Activated T-helper 1 cell treated with anti-CD3 and anti-CD28 coated beads, Interleukin-12 subunit alpha, Interleukin-12 subunit beta, Interleukin-2, Interleukin-4 antibody, amounts not matched to agents 30 ng/mL and 10 ng/mL and 1 ng/mL, durations not matched to agents 14 hours and 24 hours and 36 hours (primary cell): ENCODE measurements at regions not wholly inside any gene's neighbourhood (a gene's known extent, or its start where the extent isn't known, plus 50 kb on each side); places are given as distances from the start of the nearest gene placed in this dataset.

Experiments used
- DNase-seq: peaks from one replicate; pipeline ENCODE4 v3.0.0; 2021; ENCODE audit warnings: low spot score
- H3K27ac Mint-ChIP-seq: one replicate; pipeline ENCODE4 v1.8.0; 2021; ENCODE audit warnings: mild to moderate bottlenecking, mixed read lengths
- H3K27me3 Mint-ChIP-seq: one replicate; pipeline ENCODE4 v1.8.0; 2022; ENCODE audit warnings: mild to moderate bottlenecking, moderate library complexity, mixed read lengths; ENCODE audit not compliant: insufficient read depth
- H3K36me3 Mint-ChIP-seq: one replicate; pipeline ENCODE4 v1.8.0; 2021; ENCODE audit warnings: low read depth, mixed read lengths
- H3K4me1 Mint-ChIP-seq: one replicate; pipeline ENCODE4 v1.8.0; 2021; ENCODE audit warnings: low read depth, mixed read lengths
- H3K4me3 Mint-ChIP-seq: one replicate; pipeline ENCODE4 v1.8.0; 2021; ENCODE audit warnings: mild to moderate bottlenecking, moderate library complexity, mixed read lengths
- H3K9me3 Mint-ChIP-seq: one replicate; pipeline ENCODE4 v1.8.0; 2021; ENCODE audit warnings: mixed read lengths
- intact Hi-C: fragments of 100-400 bp; cut with micrococcal nuclease; formaldehyde crosslinking; loops from one replicate; pipeline ENCODE4 v1.15.1; 2024

- no peaks in the 10 kb centered on the region for H3K36me3 Mint-ChIP-seq
- no peak overlapping the region for H3K27ac Mint-ChIP-seq
- H3K27me3 Mint-ChIP-seq, result no peaks in the 10 kb centered on the region
- no peaks in the 10 kb centered on the region for H3K4me1 Mint-ChIP-seq
- no peak for DNase-seq
- intact Hi-C loops, result no loop called here
- H3K9me3 Mint-ChIP-seq, result no peaks in the 10 kb centered on the region
- no peak overlapping the region for H3K4me3 Mint-ChIP-seq
These were observed 417.1 kb downstream of the TCERG1L start for GRCh38 chr10:130894471-130894870.

GRCh38 chr10:130895161-130895560, 416.4 kb downstream of the TCERG1L start:
- Mint-ChIP-seq H3K27me3 (no peaks in the 10 kb centered on the region), H3K4me3 (no peak overlapping the region)

GRCh38 chr10:130897815-130898214, 413.7 kb downstream of the TCERG1L start:
- H3K4me3 Mint-ChIP-seq, result no peak overlapping the region

More at GRCh38 chr10:130895161-130895560, 416.4 kb downstream of the TCERG1L start:
- H3K9me3 Mint-ChIP-seq, result no peaks in the 10 kb centered on the region
- DNase-seq, result no peak
- H3K27ac Mint-ChIP-seq, result no peak overlapping the region
- H3K36me3 Mint-ChIP-seq, result no peaks in the 10 kb centered on the region
- H3K4me1 Mint-ChIP-seq, result no peaks in the 10 kb centered on the region
- intact Hi-C loops, result no loop called here

GRCh38 chr10:130898381-130898780, 413.1 kb downstream of the TCERG1L start:
- no peak overlapping the region for H3K4me3 Mint-ChIP-seq

More at GRCh38 chr10:130897815-130898214, 413.7 kb downstream of the TCERG1L start:
- Mint-ChIP-seq H3K4me1 (no peaks in the 10 kb centered on the region), H3K36me3 (no peaks in the 10 kb centered on the region), H3K9me3 (no peaks in the 10 kb centered on the region), H3K27me3 (no peaks in the 10 kb centered on the region), H3K27ac (no peak overlapping the region)
- intact Hi-C loops, result no loop called here
- DNase-seq, result no peak

GRCh38 chr10:130899856-130900255, 411.7 kb downstream of the TCERG1L start:
- Mint-ChIP-seq H3K4me1 (no peaks in the 10 kb centered on the region), H3K27ac (no peak overlapping the region), H3K27me3 (no peaks in the 10 kb centered on the region), H3K9me3 (no peaks in the 10 kb centered on the region), H3K4me3 (no peak overlapping the region), H3K36me3 (no peaks in the 10 kb centered on the region)
- intact Hi-C loops, result no loop called here
- DNase-seq, result no peak

More at GRCh38 chr10:130898381-130898780, 413.1 kb downstream of the TCERG1L start:
- Mint-ChIP-seq H3K27ac (no peak overlapping the region), H3K4me1 (no peaks in the 10 kb centered on the region), H3K9me3 (no peaks in the 10 kb centered on the region), H3K36me3 (no peaks in the 10 kb centered on the region), H3K27me3 (no peaks in the 10 kb centered on the region)
- DNase-seq, result no peak
- intact Hi-C loops, result no loop called here

- no peaks in the 10 kb centered on the region for H3K27me3 Mint-ChIP-seq
- H3K9me3 Mint-ChIP-seq, result no peaks in the 10 kb centered on the region
- no peaks in the 10 kb centered on the region for H3K36me3 Mint-ChIP-seq
- H3K27ac Mint-ChIP-seq, result no peak overlapping the region
- no peak for DNase-seq
- H3K4me1 Mint-ChIP-seq, result no peaks in the 10 kb centered on the region
- intact Hi-C loops, result no loop called here
- no peak overlapping the region for H3K4me3 Mint-ChIP-seq
These were observed 410.9 kb downstream of the TCERG1L start for GRCh38 chr10:130900441-130901160.

- Mint-ChIP-seq H3K4me3 (no peak overlapping the region), H3K36me3 (no peaks in the 10 kb centered on the region), H3K27ac (no peak overlapping the region), H3K27me3 (no peaks in the 10 kb centered on the region), H3K9me3 (no peaks in the 10 kb centered on the region), H3K4me1 (no peaks in the 10 kb centered on the region)
- intact Hi-C loops, result no loop called here
- DNase-seq, result no peak
These were observed 410.0 kb downstream of the TCERG1L start for GRCh38 chr10:130901311-130902165.

- Mint-ChIP-seq H3K27ac (no peak overlapping the region), H3K36me3 (no peaks in the 10 kb centered on the region), H3K4me3 (no peak overlapping the region), H3K4me1 (no peaks in the 10 kb centered on the region), H3K27me3 (no peaks in the 10 kb centered on the region), H3K9me3 (no peaks in the 10 kb centered on the region)
- DNase-seq, result no peak
- intact Hi-C loops, result no loop called here
These were observed 409.1 kb downstream of the TCERG1L start for GRCh38 chr10:130902471-130902870.

- DNase-seq, result no peak
- no peaks in the 10 kb centered on the region for H3K36me3 Mint-ChIP-seq
- no peaks in the 10 kb centered on the region for H3K9me3 Mint-ChIP-seq
- intact Hi-C loops, result no loop called here
- H3K4me1 Mint-ChIP-seq, result no peaks in the 10 kb centered on the region
- no peaks in the 10 kb centered on the region for H3K27me3 Mint-ChIP-seq
- H3K27ac Mint-ChIP-seq, result no peak overlapping the region
- no peak overlapping the region for H3K4me3 Mint-ChIP-seq
These were observed 408.6 kb downstream of the TCERG1L start for GRCh38 chr10:130902929-130903328.

GRCh38 chr10:130904676-130905075, 406.8 kb downstream of the TCERG1L start:
- no peaks in the 10 kb centered on the region for H3K36me3 Mint-ChIP-seq
- H3K27ac Mint-ChIP-seq, result no peak overlapping the region
- intact Hi-C loops, result no loop called here
- H3K27me3 Mint-ChIP-seq, result no peaks in the 10 kb centered on the region
- H3K4me3 Mint-ChIP-seq, result no peak overlapping the region
- H3K9me3 Mint-ChIP-seq, result no peaks in the 10 kb centered on the region
- no peaks in the 10 kb centered on the region for H3K4me1 Mint-ChIP-seq
- no peak for DNase-seq

- Mint-ChIP-seq H3K36me3 (no peaks in the 10 kb centered on the region), H3K4me1 (no peaks in the 10 kb centered on the region), H3K9me3 (no peaks in the 10 kb centered on the region), H3K27ac (no peak overlapping the region), H3K27me3 (no peaks in the 10 kb centered on the region), H3K4me3 (no peak overlapping the region)
- DNase-seq, result no peak
- intact Hi-C loops, result no loop called here
These were observed 406.1 kb downstream of the TCERG1L start for GRCh38 chr10:130905386-130905785.

GRCh38 chr10:130905921-130906320, 405.6 kb downstream of the TCERG1L start:
- Mint-ChIP-seq H3K36me3 (no peaks in the 10 kb centered on the region), H3K4me1 (no peaks in the 10 kb centered on the region), H3K27me3 (no peaks in the 10 kb centered on the region), H3K4me3 (no peak overlapping the region), H3K27ac (no peak overlapping the region), H3K9me3 (no peaks in the 10 kb centered on the region)
- intact Hi-C loops, result no loop called here
- no peak for DNase-seq

- intact Hi-C loops, result no loop called here
- H3K4me1 Mint-ChIP-seq, result no peaks in the 10 kb centered on the region
- H3K4me3 Mint-ChIP-seq, result no peak overlapping the region
- no peaks in the 10 kb centered on the region for H3K27me3 Mint-ChIP-seq
- H3K9me3 Mint-ChIP-seq, result peaks cover 5% of the 10 kb centered on the region
- no peak for DNase-seq
- no peak overlapping the region for H3K27ac Mint-ChIP-seq
- H3K36me3 Mint-ChIP-seq, result no peaks in the 10 kb centered on the region
These were observed 400.7 kb downstream of the TCERG1L start for GRCh38 chr10:130910848-130911247.
